A549 (cell line): ENCODE measurements at regions not wholly inside any gene's neighbourhood (a gene's known extent, or its start where the extent isn't known, plus 50 kb on each side); places are given as distances from the start of the nearest gene placed in this dataset.

Experiments used
- ATAC-seq, 2 experiments: fragments of 200-7000 bp in 1 of 2; fragments of >200 bp in 1 of 2; cut with Nextera tagmentation in 1 of 2; cut with Tn5 transposase in 1 of 2; 3 replicates each; pipeline versions ENCODE4 v1.8.0 to v1.9.1; 2018 to 2020; ENCODE audit warnings: mild to moderate bottlenecking in 1 of 2, moderate library complexity in 1 of 2
- CTCF ChIA-PET: fragments of 300-600 bp; sonication (Branson Sonifier 250); formaldehyde crosslinking; extraction: SDS; loops from one replicate; lab custom pipeline; 2021; ENCODE audit warnings: antibody characterized with exemption, inconsistent platforms; lab: Yijun Ruan, JAX
- POLR2A ChIA-PET: fragments of 350-600 bp; formaldehyde crosslinking; extraction: SDS; loops from one replicate; lab custom pipeline; 2021; ENCODE audit warnings: antibody characterized with exemption, inconsistent platforms; lab: Yijun Ruan, JAX
- DNase-seq, 2 experiments: peaks; one replicate each; pipeline versions ENCODE4 v3.0.0 to v3.0.0-alpha.2; 2011 to 2016; ENCODE audit warnings: low read depth in 1 of 2, low spot score in 1 of 2
- FAIRE-seq: peaks from 2 replicates; lab custom pipeline; 2011; peaks lifted over from hg19 to GRCh38; lab: Jason Lieb, UNC
- H3K27ac ChIP-seq, 2 experiments: fragments of >200 bp; sonication (Bioruptor Twin); formaldehyde crosslinking; 3 replicates each; pipeline ENCODE4 v1.5.1; 2016 to 2017
- H3K4me1 ChIP-seq: fragments of >200 bp; sonication (Bioruptor Twin); formaldehyde crosslinking; 3 replicates; pipeline ENCODE4 v1.6.1; 2016
- H3K4me2 ChIP-seq: fragments of >200 bp; sonication (Bioruptor Twin); formaldehyde crosslinking; 3 replicates; pipeline ENCODE4 v1.6.1; 2016
- H3K4me3 ChIP-seq: fragments of >200 bp; sonication (Bioruptor Twin); formaldehyde crosslinking; 3 replicates; pipeline ENCODE4 v1.5.1; 2016
- H3K9me3 ChIP-seq: fragments of >200 bp; sonication (Bioruptor Twin); formaldehyde crosslinking; 3 replicates; pipeline ENCODE4 v1.6.1; 2016
- BHLHE40 ChIP-seq: IDR thresholded peaks from 2 replicates; pipeline ENCODE4 v1.6.1; 2012; ENCODE audit warnings: low read depth, low read length, inconsistent platforms
- CBX2 ChIP-seq: fragments of 200-600 bp; sonication (generic); IDR thresholded peaks from 2 replicates; pipeline ENCODE4 v1.6.1; 2016; ENCODE audit warnings: low read depth, mild to moderate bottlenecking, borderline replicate concordance
- CEBPB ChIP-seq, 2 experiments: fragments of >200 bp in 1 of 2; sonication (Bioruptor Twin) in 1 of 2; formaldehyde crosslinking in 1 of 2; IDR thresholded peaks; 2 replicates each; pipeline ENCODE4 v1.6.1; 2012 to 2016
- CHD2 ChIP-seq: fragments of 150-350 bp; IDR thresholded peaks from 2 replicates; pipeline ENCODE4 v1.6.1; 2014; ENCODE audit warnings: low read length; ENCODE audit not compliant: partially characterized antibody
- EHMT2 ChIP-seq: fragments of 200-600 bp; sonication (generic); IDR thresholded peaks from 2 replicates; pipeline ENCODE4 v1.6.1; 2016; ENCODE audit warnings: antibody characterized with exemption, low read depth, mild to moderate bottlenecking, moderate library complexity
- ESRRA ChIP-seq: fragments of 150-350 bp; IDR thresholded peaks from 2 replicates; pipeline ENCODE4 v1.6.1; 2014; ENCODE audit warnings: mild to moderate bottlenecking, low read length, borderline replicate concordance
- GATA3 ChIP-seq: IDR thresholded peaks from 2 replicates; pipeline ENCODE4 v1.6.1; 2012; ENCODE audit warnings: borderline replicate concordance
- HDAC2 ChIP-seq: fragments of 200-600 bp; sonication (generic); IDR thresholded peaks from 2 replicates; pipeline ENCODE4 v1.6.1; 2016
- JUN ChIP-seq, 2 experiments: fragments of >200 bp; sonication (Bioruptor Twin); formaldehyde crosslinking; IDR thresholded peaks; 2 replicates in 1 of 2; 3 replicates in 1 of 2; pipeline ENCODE4 v1.6.1; 2016 to 2017
- JUNB ChIP-seq: fragments of >200 bp; sonication (Bioruptor Twin); formaldehyde crosslinking; IDR thresholded peaks from 2 replicates; pipeline ENCODE4 v1.6.1; 2016
- KDM5A ChIP-seq: fragments of 200-600 bp; sonication (generic); IDR thresholded peaks from 2 replicates; pipeline ENCODE4 v1.6.1; 2016; ENCODE audit warnings: antibody characterized with exemption, mild to moderate bottlenecking
- MYC ChIP-seq: IDR thresholded peaks from 2 replicates; pipeline ENCODE4 v1.6.1; 2012; ENCODE audit warnings: mild to moderate bottlenecking, inconsistent platforms, low read length, improper control_type of control experiment, borderline replicate concordance
- NFE2L2 ChIP-seq: fragments of 150-350 bp; conservative IDR thresholded peaks from 2 replicates; pipeline ENCODE4 v1.6.1; 2014; ENCODE audit warnings: low read length
- NPAS2 ChIP-seq: fragments of 250-450 bp; sonication (Bioruptor Pico); IDR thresholded peaks from 2 replicates; pipeline ENCODE4 v1.8.0; 2022; ENCODE audit warnings: mild to moderate bottlenecking, moderate library complexity, borderline replicate concordance
- NR3C1 ChIP-seq: fragments of >200 bp; sonication (Bioruptor Twin); formaldehyde crosslinking; IDR thresholded peaks from 3 replicates; pipeline ENCODE4 v1.6.1; 2017
- PBX3 ChIP-seq: IDR thresholded peaks from 2 replicates; pipeline ENCODE4 v1.6.1; 2012
- PHF8 ChIP-seq: fragments of 200-600 bp; sonication (generic); IDR thresholded peaks from 2 replicates; pipeline ENCODE4 v1.6.1; 2016; ENCODE audit warnings: low read depth, mild to moderate bottlenecking, antibody characterized with exemption, moderate library complexity, borderline replicate concordance
- POLR2A ChIP-seq: IDR thresholded peaks from 2 replicates; pipeline ENCODE4 v1.6.1; 2012; ENCODE audit warnings: mild to moderate bottlenecking, low read length
- TFCP2L1 ChIP-seq: fragments of 250-450 bp; sonication (Bioruptor Pico); IDR thresholded peaks from 2 replicates; pipeline ENCODE4 v1.5.0; 2021; ENCODE audit warnings: mild to moderate bottlenecking
- TP53 ChIP-seq: fragments of 250-450 bp; sonication (Bioruptor Pico); IDR thresholded peaks from 2 replicates; pipeline ENCODE4 v1.5.0; 2021; ENCODE audit warnings: mild to moderate bottlenecking, moderate library complexity
- ZFP36 ChIP-seq: fragments of 450-650 bp; IDR thresholded peaks from 2 replicates; pipeline ENCODE4 v1.6.1; 2014; ENCODE audit warnings: borderline replicate concordance; ENCODE audit not compliant: partially characterized antibody
- ZNF302 ChIP-seq: fragments of 250-450 bp; sonication (Bioruptor Pico); IDR thresholded peaks from 2 replicates; pipeline ENCODE4 v1.9.0; 2021; ENCODE audit warnings: inconsistent platforms, mild to moderate bottlenecking, moderate library complexity
- ZSCAN20 ChIP-seq: fragments of 250-450 bp; sonication (Bioruptor Pico); IDR thresholded peaks from 2 replicates; pipeline ENCODE4 v1.8.0; 2022; ENCODE audit warnings: mild to moderate bottlenecking, moderate library complexity
- WGBS: methylation state at CpG from one replicate; pipeline ENCODE4 v1.1.6; 2017; ENCODE audit errors: missing lambda C conversion rate; 5-methylcytosine and 5-hydroxymethylcytosine counted together
- TF ChIP-seq, protein P1 (sequence below): IDR thresholded peaks from 2 replicates; pipeline ENCODE4 v1.6.1; 2012
- TF ChIP-seq, protein P2 (sequence below): fragments of 200-600 bp; sonication (generic); IDR thresholded peaks from 2 replicates; pipeline ENCODE4 v1.6.1; 2016; ENCODE audit warnings: antibody characterized with exemption, mild to moderate bottlenecking, moderate library complexity
- TF ChIP-seq, protein P3 (sequence below): fragments of >200 bp; sonication (Bioruptor Twin); formaldehyde crosslinking; IDR thresholded peaks from 3 replicates; pipeline ENCODE4 v1.5.1; 2016
- TF ChIP-seq, protein P4 (sequence below): IDR thresholded peaks from 2 replicates; pipeline ENCODE4 v1.6.1; 2012; ENCODE audit warnings: low read depth, borderline replicate concordance

DNA sequence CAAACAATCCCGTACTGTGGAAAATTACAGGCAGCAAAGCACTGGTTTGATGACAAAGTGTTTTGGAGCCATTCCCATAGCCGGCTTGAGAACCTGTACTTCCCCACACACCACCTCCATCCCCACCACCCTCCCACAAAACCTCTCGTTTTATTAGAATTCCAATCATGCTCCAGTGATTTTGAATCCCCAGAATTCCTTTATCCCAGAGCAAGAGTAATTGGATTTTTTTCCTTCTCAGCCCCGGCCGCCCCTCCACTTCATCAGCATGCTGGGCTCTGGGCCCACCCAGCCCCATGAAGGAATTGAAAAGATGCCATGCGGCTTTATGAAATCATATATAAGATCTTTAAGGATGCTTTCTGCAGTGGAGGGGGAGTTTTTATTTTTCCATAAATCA, 136.6 kb downstream of the OMA1 start:
- TF ChIP-seq CBX2 (no peak), ESRRA (no peak), GATA3 (no peak), PBX3 (no peak), NR3C1 (no peak), BHLHE40 (no peak), HDAC2 (no peak), TFCP2L1 (CRISPR knock-in tag) (no peak), ZNF302 (no peak), ZFP36 (no peak), EHMT2 (no peak), PHF8 (no peak), MYC (no peak), NFE2L2 (no peak), POLR2A (no peak), TP53 (CRISPR knock-in tag) (no peak), ZSCAN20 (CRISPR knock-in tag) (no peak)
- TF ChIP-seq, protein P1, sequence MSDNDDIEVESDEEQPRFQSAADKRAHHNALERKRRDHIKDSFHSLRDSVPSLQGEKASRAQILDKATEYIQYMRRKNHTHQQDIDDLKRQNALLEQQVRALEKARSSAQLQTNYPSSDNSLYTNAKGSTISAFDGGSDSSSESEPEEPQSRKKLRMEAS: no peak
- TF ChIP-seq, protein P2, sequence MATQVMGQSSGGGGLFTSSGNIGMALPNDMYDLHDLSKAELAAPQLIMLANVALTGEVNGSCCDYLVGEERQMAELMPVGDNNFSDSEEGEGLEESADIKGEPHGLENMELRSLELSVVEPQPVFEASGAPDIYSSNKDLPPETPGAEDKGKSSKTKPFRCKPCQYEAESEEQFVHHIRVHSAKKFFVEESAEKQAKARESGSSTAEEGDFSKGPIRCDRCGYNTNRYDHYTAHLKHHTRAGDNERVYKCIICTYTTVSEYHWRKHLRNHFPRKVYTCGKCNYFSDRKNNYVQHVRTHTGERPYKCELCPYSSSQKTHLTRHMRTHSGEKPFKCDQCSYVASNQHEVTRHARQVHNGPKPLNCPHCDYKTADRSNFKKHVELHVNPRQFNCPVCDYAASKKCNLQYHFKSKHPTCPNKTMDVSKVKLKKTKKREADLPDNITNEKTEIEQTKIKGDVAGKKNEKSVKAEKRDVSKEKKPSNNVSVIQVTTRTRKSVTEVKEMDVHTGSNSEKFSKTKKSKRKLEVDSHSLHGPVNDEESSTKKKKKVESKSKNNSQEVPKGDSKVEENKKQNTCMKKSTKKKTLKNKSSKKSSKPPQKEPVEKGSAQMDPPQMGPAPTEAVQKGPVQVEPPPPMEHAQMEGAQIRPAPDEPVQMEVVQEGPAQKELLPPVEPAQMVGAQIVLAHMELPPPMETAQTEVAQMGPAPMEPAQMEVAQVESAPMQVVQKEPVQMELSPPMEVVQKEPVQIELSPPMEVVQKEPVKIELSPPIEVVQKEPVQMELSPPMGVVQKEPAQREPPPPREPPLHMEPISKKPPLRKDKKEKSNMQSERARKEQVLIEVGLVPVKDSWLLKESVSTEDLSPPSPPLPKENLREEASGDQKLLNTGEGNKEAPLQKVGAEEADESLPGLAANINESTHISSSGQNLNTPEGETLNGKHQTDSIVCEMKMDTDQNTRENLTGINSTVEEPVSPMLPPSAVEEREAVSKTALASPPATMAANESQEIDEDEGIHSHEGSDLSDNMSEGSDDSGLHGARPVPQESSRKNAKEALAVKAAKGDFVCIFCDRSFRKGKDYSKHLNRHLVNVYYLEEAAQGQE: no peak
- Histone ChIP-seq H3K4me1 (no peaks in the 10 kb centered on the region), H3K27ac (no peak overlapping the region), H3K4me3 (no peak overlapping the region), H3K9me3 (no peaks in the 10 kb centered on the region), H3K4me2 (no peak overlapping the region)
- ChIA-PET POLR2A (no interaction called here), CTCF (no interaction called here)
- ATAC-seq (no peak), FAIRE-seq (no peak), DNase-seq (no peak)
- 43% methylated on average over 6 of the region's 6 CpGs for WGBS

GRCh38 chr1:58409336-58409735, 137.2 kb downstream of the OMA1 start:
- CTCF ChIA-PET: no interaction called here
- no peaks in the 10 kb centered on the region for H3K4me1 ChIP-seq
- ATAC-seq: no peak
- TF ChIP-seq KDM5A (no peak), NPAS2 (CRISPR knock-in tag) (no peak), CHD2 (no peak), CEBPB (IDR thresholded peaks at IDR 0.05) (no peak), JUNB (no peak), TFCP2L1 (CRISPR knock-in tag) (no peak), JUN (IDR thresholded peaks at IDR 0.05) (no peak), GATA3 (no peak), BHLHE40 (no peak)
- TF ChIP-seq, protein P3, sequence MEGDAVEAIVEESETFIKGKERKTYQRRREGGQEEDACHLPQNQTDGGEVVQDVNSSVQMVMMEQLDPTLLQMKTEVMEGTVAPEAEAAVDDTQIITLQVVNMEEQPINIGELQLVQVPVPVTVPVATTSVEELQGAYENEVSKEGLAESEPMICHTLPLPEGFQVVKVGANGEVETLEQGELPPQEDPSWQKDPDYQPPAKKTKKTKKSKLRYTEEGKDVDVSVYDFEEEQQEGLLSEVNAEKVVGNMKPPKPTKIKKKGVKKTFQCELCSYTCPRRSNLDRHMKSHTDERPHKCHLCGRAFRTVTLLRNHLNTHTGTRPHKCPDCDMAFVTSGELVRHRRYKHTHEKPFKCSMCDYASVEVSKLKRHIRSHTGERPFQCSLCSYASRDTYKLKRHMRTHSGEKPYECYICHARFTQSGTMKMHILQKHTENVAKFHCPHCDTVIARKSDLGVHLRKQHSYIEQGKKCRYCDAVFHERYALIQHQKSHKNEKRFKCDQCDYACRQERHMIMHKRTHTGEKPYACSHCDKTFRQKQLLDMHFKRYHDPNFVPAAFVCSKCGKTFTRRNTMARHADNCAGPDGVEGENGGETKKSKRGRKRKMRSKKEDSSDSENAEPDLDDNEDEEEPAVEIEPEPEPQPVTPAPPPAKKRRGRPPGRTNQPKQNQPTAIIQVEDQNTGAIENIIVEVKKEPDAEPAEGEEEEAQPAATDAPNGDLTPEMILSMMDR: no peak
- TF ChIP-seq, protein P4, sequence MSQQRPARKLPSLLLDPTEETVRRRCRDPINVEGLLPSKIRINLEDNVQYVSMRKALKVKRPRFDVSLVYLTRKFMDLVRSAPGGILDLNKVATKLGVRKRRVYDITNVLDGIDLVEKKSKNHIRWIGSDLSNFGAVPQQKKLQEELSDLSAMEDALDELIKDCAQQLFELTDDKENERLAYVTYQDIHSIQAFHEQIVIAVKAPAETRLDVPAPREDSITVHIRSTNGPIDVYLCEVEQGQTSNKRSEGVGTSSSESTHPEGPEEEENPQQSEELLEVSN: no peak
- TF ChIP-seq, all 56 proteins: peak for 0
- no peak for FAIRE-seq
- Histone ChIP-seq H3K4me3 (no peak overlapping the region), H3K9me3 (no peaks in the 10 kb centered on the region), H3K4me2 (no peak overlapping the region), H3K27ac (no peak overlapping the region)
- POLR2A ChIA-PET: no interaction called here
- 21% methylated on average over 6 of the region's 6 CpGs for WGBS
- no peak for DNase-seq
